Renal cortical epithelial cell (primary cell): ENCODE measurements at regions not wholly inside any gene's neighbourhood (a gene's known extent, or its start where the extent isn't known, plus 50 kb on each side); places are given as distances from the start of the nearest gene placed in this dataset.
"Not testable (repeated sequence)": the region's sequence is repeated elsewhere in the genome, so short reads cannot be mapped to it uniquely, and the experiment has no call there.

ENCODE experiments used
- DNase-seq: peaks from one replicate; pipeline ENCODE4 v3.0.0-alpha.2; 2011; ENCODE audit warnings: low read depth

- DNase-seq: no peak
These were observed 127.0 kb upstream of the CIBAR2 start for GRCh38 chr16:85239239-85239638.

DNA sequence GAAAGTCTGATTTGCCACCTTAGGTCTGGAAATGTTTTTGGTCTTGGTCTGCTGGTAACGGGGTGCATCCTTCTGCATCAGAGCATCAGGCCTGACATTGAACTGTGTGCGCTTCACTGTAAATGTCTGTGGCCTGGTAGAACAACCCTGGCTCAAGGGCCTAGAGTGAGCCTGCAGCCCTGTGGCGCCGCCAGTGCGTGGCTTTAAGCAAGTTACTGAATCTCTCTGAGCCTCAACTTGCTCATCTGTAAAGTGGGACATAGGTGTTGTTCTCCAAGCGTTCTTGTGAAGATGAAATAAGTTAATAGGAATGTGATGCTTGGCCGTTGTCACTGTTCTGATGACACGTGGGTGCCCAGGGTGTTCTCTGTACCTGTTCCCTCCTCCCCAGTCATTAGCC, 127.6 kb upstream of the CIBAR2 start:
- no peak for DNase-seq

DNA sequence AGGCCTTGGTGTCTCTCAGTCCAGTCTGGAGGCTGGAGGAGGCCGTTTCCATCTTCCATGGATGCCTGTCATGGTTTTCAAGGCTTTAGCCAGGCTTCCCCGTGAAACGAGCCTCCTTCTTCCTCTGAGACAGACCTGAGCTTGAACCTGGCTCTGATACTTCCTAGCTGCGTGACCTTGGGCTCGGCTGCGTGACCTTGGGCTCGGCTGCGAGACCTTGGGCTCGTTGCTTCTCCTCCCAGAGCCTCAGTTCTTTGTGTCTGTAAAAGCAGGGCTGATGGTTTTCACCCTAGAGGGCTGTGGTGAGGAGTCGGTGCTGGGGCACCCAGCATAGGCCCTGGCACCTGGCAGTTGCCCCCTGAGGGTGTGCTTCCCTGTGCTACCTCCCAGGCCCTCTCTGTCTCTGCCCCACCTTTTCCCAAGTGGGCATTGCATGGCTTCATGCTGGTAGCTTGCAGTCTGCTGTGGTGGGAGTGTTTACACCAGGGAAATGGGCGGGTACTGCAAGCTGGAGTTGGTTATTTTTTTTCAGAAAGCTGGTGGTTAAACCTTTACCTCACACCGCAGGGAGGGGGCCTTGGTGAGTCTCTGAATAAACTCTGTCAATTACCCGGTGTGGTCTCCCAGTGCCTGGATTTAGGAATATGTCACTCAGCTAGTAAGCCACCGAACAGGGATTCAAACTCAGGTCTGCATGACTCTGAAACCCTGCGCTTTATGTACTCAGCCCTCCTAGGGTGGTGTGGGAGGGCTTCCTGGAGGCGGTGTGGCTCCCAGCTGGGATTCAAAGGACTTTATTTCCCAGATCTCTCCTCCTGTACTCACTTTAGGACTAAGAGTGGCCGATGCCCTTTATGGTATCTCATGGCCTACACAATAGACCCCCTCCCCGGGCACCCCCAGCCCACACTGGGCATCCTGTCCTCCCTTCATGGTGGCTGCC, 129.0 kb upstream of the CIBAR2 start:
- no peak for DNase-seq

DNA sequence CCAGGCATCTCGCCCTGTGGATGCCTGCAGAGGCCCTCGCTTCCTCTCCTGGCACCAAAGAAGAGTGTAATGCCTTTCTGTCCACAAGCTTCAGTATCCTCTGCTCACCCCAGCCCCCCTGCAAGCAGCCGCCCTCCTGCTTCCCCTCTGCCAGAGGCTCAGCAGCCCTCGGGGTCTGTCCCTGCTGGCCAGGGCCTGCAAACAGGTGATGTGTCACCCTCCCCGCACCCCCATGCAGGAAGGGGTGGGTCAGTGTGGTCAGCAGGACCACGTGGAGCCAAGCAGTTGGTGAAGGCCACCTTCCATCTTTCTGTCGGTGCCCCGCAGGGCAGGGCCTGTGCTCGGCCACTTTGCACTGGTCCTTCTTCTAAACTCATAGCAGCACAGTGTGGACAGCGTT, 129.9 kb upstream of the CIBAR2 start:
- DNase-seq: no peak

DNA sequence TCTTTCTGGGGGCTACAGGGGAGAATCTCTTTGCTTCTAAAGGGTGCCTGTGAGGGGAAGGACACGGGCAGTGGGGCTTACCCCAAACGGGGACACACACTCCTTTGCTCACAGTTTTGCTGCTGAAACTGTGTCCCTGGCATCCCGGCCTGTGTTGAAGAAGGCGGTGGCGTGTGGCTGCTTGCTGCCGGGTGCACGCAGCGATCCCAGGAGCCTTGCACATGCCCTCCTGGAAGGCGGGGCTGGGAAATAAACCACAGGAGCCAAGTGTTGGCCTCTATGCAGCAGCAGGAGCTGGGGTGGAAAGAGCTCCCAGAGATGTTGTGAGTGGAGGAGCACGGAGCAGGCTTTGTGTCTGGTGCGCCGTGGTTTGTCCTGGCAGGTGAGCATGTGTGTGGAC, 131.0 kb upstream of the CIBAR2 start:
- no peak for DNase-seq

GRCh38 chr16:85244452-85244851, 132.2 kb upstream of the CIBAR2 start:
- DNase-seq: not testable (repeated sequence)

- peak; percentile 28 for DNase-seq
These were observed 133.3 kb upstream of the CIBAR2 start for GRCh38 chr16:85245307-85246172.

DNA sequence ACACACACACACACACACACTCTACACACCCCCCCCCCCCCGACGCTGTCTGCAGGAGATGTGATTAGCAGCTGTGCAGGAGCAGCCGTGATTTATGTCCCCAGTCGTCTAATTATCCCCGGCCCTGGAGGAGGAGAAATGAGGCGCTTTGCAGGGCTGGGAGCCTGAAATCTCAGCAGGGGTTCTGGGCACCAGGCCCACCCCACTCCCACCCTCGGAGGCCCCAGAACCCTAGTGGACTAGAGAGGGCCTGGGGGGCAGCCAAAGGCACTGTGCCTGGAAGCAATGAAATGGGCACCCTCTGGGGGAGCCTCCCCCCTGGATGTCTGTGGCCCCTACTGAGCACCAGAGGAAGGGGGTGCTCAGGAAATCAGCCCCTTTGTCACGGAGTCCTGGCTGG, 134.2 kb upstream of the CIBAR2 start:
- DNase-seq: no peak

DNA sequence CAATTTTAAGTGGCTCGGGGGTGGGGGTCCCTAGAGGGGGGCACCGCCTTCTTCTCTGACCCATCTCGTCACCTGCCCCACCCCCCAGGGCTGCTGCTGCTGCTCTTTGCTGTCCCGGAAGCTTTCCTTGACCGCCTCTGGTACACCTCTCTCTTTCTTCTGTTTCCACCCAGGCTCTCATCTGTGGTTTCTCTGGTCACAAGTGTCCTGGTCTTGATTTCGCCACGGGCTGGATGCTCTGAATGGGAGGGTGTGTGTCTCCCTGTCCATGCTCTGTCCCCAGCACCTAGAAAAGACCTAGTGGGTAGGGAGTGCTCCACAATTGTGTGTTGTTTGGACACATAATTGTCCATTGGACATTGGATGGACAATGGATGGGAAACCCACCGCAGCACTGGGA, 134.7 kb upstream of the CIBAR2 start:
- no peak for DNase-seq

DNA sequence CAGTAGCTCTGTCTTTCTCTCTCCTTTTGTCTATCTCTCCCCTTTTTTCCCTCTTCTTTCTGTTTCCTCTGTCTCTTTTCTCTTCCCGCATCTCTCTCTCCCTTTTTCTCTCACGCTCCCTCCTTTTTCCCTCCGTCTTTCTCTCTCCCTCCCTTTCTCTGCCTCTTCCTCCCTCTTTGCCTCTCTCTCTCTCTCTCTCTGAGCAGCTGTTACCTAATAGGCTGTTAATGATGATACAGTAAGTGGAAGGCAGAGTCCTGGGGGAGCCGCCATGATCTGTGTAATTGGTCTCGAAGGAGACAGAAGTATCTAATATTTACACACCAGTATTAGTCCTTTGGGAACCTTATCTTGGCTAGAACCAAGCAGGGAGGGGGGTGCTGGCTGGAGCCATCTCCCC, 136.1 kb upstream of the CIBAR2 start:
- no peak for DNase-seq

DNA sequence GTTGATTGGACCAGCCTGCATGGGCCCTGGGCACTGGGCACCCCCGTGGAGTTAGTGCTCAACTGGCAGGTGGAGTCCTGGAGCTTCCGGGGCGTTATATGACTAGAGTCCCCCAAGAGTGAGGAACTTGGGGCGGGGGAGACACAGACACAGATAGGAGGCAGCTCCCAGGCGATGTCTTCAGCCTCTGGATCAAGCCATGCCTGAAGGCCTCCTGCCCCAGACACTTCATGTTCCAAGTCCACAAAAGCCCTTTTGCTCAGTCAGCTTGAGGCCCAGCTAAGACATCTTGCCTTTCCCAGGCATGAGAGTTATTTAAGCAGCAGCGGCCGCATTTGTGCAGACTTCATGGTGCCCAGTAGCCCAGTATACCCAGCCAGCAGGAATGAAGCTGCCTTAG, 136.6 kb upstream of the CIBAR2 start:
- no peak for DNase-seq

- DNase-seq: no peak
These were observed 137.3 kb upstream of the CIBAR2 start for GRCh38 chr16:85249418-85250146.

DNA sequence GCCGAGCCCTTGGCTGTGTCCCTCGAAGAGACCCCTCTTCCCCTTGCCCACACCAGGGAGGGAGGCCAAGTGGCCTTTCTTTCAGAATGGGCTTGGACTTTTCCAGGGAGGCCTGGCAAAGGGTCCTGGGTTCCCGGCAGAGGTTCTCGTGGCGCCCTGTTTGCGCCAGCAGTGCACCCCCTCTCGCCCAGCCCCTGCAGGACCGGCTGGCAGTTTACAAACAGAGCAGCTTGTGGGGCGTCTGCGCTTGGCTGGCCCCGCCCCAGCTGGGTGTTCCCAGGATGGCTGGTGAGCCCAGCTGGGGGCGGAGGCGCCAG, 137.8 kb upstream of the CIBAR2 start:
- no peak for DNase-seq

GRCh38 chr16:85250609-85251223, 138.4 kb upstream of the CIBAR2 start:
- DNase-seq: no peak

DNA sequence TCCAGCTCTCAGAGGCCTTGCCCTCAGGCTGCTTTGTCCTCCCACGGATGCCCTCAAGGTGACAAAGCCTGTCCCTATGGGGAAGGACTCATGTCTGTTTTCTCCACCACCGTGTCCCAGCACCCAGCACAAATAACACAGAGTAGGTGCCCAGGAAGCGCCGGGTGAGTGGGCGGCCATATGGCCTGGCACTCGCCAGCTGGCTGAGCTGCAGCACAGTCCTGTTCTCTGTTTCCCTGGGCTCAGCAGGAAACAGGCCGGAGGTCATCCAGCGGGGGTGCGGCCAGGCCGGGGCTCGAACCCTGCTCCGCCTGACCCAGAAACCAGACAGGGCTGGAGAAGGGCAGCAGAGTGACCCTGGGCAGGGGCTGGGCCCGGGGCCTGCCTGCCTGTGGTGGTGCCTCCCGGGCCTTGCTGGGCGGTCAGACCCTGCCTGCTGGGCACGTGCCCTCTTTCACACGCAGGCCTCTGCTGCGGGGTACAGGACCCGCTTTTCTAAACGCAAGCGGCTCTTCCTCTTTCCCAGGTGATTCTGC, 139.0 kb upstream of the CIBAR2 start:
- no peak for DNase-seq

DNA sequence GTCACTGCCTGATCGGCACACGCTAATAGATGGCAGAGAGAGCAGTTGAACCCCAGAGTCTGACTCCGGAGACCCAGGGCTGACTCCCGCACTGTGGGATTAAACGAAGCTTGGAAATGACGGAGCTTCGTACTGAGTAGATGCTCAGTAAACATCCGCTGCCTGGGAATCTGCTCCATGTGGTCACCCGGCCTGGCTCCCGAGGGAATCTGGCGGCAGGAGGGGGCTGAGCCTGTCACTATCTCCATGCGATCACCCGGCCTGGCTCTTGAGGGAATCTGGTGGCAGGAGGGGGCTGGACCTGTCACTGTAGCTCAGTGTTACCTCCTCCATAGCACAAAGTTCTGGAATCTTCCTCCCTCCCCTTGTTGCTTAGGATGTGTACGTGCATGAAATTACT, 139.7 kb upstream of the CIBAR2 start:
- no peak for DNase-seq

DNA sequence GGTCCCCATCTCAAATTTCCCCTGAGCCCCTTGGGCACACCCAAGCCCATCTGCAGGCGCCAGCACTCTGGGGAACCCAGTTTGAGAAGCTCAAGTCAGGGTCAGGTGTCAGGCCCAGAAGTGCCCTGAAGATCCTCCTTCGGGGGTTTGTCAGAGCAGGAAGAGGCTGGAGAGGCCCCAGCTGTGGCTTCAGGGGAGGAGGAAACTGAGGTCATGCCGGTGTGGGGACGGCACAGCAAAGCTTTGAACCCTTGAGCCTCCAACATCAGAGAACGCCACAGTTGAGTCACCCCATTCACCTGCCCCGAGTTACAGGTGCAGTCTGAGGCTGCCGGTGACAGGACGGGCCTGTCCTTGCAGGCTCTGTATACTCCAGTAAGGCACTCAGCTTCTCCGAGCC, 140.2 kb upstream of the CIBAR2 start:
- no peak for DNase-seq

DNA sequence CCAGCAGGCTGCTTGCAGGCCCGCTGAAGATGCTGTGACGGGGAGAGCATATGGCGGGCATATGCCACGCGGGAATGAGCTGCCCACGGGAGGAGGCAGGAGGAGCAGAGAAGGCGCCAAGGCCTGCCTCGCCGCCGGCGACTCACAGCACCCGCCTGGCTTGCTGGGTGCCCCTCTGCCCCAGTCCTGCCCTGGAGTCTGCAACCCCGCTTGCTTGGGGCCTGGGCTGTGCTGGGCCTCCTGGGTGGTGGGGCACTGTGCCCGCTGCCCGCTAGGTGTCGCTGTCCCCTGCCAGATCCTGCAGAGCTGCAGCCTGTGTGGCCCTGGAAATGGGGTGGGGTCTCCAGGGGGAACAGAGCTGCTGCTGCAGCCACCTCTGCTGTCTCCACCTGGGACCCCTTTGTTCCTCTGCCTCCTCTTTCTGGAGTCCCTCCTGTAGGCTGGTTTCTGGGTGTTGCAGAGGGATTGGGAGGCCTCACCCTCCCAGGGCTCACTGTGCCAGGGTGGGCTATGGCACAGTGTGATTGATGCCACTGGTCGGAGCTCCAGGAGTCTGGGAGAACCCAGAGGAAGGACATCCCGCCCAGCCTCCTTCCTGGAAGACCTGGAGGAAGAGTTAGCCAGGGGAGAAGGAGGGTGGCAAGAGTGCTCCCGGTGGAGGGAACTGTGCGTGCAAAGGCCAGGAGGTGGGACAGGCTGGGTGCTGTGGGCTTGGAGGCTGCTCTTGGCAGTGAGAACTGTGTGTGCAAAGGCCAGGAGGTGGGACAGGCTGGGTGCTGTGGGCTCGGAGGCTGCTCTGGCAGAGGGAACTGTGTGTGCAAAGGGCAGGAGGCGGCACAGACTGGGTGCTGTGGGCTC, 141.0 kb upstream of the CIBAR2 start:
- no peak for DNase-seq

DNA sequence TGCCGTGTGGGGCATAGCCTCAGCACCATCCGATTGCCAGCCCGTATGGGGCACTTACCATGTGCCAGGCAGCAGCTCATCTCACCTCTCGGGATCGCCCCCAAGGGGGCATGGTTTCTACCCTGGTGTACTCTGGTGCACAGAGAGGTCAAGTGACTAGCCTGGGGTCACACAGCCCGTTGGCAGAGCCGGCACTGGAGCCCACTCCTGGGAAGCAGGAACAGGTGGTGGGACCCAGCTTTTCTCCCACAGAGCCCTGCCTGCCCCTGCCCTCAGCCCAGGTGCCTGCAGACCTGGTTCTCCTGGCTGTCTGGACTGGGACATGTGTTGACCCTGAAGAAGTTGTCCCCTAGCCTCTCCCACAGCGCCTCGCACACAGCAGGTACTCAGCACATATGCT, 141.8 kb upstream of the CIBAR2 start:
- no peak for DNase-seq

GRCh38 chr16:85254921-85255320, 142.6 kb upstream of the CIBAR2 start:
- no peak for DNase-seq

- DNase-seq: no peak
These were observed 143.5 kb upstream of the CIBAR2 start for GRCh38 chr16:85255777-85256176.
